Occipital lobe (tissue), 1 donor: ENCODE measurements at regions not wholly inside any gene's neighbourhood (a gene's known extent, or its start where the extent isn't known, plus 50 kb on each side); places are given as distances from the start of the nearest gene placed in this dataset.

ENCODE experiments used
- DNase-seq: peaks from one replicate; lab custom pipeline; 2025; lab: John Stamatoyannopoulos, UW

DNA sequence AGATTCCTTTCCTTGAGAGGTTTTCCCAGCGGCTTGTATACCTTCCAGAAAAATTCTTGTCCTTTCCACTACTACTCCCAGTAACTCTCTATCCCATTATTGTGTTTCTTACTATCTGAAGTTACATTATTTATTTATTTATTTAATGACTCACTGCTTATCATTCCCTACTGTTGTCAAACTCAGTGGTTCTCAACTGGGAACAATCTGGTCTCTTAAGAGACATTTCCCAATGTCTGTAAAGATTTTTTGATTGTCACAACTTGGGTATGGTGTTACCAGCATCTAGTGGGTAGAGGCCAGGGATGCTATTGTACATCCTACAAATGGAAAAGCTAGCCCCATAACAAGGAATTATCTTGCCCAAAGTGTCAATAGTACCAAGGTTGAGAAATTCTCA, 771.5 kb upstream of the ADGRL2 start:
- no peak for DNase-seq

DNA sequence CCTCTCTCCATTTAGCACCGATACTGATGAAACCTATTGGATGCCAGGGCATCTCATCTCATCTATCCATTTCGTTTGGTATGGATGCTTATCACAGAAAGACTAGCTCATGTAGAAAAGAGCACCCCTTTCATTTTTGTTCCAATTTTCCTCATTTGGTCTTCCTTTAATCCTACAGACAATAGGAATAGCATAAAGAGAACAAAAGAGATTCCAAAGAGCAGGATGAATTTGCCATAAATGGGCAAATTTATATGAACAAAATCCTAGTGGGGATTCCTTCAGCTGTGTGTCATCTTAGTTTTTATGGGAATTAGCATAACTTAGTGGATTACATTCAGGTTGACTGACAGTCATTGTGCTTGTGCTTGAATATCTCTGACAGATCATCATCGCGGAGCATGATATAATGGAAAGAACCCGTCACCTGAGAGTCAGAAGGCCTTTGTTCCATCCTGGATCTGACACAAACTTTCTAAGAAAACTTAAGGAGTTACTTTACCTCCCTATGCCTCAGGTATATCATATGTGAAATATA, 777.5 kb upstream of the ADGRL2 start:
- DNase-seq: no peak

DNA sequence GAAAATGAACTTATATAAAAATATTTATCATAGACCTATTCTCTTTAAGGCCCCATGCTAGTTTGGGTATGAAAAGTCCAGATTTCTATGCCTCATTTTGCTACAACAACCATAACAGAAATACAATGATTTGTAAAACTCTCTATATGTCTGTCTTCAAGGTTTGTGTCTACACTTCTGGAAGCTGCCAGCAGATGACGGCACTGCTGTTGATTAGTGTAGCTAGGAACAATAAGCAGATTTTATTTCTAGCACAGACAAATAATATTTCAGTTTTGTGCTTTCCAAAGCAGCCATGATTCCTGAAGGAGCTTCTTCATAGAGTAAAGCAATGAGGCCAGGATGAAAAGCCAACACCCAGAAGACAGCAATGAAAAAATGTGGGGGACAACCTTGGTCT, 779.6 kb upstream of the ADGRL2 start:
- no peak for DNase-seq

DNA sequence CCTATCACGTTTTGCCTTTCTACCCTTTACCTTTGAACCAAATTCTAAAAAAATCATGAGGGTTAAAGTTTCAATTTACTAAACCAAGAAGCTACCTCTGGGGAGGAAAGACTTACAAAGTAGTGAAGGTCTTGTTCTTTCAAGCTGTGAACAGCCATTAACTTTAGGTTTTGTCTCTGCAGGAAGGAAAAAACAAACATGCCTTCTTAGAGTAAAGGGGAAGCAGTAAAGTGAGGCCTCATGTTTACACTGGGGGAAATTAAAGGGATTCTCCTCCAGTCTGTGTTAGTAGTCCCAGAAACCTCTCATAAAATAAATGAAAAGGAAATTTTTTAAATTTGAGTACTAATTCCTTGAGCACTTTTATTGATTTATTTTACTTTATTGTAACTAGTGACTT, 780.2 kb upstream of the ADGRL2 start:
- DNase-seq: no peak

DNA sequence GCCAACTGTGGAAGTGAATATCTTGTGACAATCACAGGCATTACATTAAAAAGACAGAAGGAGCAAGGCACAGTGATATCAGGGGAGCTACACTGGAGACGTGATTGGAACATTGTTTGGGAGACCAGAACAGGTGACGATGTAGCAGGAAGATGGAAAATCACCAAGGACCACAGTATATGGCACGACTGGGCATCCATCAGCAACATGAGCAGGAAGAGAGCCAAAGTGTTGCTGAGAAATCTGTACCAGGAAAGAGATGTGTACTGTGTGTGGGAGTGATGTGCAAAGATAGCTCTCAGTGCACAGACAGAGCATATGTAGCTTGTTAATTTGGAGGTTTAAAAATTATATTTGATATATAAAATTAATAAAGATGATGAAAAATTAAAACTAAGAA, 790.6 kb upstream of the ADGRL2 start:
- no peak for DNase-seq

DNA sequence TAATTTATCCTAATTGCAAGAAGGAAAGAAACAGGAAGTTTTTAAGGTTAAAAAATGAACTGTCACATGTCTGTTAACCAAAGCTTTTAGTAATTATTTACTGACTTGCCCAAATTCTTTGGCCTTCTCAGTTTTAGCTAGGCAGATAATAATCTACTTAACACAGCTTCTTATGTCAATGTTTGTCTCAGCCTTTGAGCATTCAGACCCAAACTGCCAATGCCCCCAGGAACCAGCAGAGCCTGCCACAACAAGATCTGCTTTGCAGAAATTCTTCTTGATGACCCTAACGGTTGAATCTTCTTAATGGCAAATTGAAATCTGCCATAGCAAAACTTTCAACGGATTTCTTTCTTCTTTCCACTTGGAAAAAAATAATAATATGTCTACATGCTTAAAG, 792.4 kb upstream of the ADGRL2 start:
- DNase-seq: no peak

DNA sequence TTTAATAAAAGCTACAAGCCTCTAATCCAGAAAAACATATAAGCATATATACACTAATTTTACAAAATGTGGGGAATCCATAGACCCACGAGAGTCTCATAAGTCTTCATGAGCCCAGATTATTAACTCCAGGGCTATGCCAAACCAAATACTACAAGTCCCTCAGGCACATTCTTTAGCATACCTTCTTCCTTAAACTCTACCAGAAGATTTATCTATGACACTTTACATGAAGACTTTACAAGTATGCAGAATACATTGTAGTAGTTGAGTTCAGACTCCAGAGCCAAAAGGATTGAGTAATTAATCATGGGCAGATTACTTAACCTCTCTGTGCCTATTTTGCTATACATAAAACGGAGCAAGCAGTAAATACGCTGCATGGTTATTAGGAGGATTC, 793.7 kb upstream of the ADGRL2 start:
- no peak for DNase-seq

DNA sequence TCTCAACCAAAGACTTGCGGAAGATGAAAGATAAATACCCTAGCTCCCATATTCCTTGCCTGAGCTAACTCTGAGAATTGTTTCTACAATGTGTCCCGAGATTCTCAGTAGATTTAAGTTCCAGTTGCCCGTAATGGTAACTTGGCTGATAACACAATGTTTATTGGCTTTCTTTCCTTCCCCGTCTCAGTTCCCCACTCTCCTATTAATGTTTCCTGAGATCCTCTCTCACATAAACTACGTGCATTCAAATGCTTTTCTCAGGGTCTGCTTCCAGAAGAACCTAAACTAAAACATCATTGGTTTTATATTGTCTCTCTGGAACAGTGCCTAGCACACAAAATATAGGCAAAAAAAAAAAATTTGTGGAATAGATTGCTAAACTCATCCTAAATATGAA, 794.2 kb upstream of the ADGRL2 start:
- DNase-seq: no peak

DNA sequence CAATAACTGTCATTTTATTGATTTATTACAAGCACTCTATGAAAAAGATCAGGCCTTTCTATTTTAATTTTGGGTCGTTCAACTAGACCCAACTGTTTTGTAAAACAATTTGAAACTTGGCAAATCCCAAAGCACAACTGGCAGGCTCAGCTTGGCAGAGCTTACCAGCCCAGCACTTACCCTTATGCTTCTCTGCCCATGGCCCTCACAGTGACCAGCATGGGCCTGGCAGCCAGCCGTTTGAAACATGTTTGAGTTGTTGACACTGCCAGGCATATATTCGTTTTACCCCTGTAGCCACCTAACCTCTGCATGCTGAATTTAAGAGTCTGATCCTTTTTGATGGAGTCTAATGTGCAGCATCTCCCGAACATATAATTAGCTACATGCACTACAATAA, 796.7 kb upstream of the ADGRL2 start:
- DNase-seq: no peak

DNA sequence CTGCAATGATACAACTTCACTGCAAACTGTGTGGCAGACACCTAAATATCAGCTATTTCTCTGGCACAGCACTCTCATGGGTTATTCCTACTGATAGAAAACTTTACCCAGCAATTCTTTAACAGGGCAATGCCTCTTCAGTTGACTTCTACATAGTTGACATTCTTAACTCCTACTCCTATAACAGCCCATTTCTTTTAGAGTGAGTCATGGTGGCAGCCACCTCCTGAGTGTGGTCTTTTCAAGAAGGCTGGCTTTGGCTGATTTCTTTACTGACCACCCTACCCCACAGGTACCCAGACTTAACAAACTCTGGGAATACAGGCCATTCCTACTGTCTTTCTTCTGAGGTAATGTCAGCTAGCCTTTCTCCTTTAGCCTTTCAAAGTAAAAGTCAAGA, 805.8 kb upstream of the ADGRL2 start:
- DNase-seq: no peak

DNA sequence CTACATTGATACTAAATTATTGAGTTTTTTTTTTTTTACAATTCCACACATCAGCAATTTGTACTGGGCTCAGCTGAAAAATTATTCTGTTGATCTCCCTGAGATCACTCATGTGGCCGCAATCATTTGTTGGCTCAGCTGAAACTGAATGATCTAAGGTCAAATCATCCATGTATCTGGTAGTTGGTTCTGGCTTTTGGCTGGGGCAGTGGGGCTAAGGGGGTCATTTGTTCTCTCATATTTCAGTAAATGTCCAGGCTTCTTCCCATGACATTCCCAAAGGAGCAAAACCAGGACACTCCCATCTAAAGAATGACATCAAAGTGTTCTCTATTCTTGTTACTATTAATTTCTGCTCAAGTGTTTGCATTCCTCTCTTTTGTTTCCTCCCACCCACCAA, 806.7 kb upstream of the ADGRL2 start:
- no peak for DNase-seq

DNA sequence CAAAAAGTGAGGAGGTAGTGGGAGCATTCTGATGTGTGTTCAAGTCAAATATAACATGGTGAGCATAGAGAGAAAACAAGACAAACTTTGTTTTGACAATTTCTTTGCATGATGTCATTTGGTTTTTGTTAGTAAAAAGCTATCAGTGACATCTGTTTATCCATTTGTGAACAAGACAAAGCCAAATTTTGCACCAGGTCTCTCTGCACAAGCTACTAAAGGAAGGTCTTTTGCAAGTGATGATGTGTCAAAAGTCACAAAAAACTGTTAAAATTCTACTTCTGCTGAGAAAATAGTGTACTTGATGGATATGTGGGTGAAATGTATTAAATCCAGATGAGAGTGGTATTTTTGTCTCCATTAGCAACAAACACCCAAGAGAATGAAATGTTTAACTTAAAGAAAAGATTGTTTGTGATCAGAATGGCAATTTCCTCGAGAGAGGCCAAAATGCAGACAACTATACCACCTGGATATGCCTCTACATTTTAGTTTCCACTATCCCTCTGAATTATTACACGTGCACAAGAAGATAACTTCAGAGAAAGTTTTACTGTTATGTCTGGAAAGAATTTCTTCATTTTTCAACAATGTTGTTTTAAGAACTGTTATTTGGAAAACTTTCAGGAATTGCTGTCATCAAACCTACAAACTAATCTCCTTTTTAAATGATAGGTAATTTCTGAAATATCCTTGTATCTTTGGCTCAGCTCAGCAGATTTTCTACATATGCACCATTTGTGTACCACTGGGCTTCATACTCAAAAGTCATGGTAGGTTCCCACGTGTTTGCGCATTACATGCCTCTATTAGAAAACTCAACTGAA, 807.4 kb upstream of the ADGRL2 start:
- DNase-seq: no peak

DNA sequence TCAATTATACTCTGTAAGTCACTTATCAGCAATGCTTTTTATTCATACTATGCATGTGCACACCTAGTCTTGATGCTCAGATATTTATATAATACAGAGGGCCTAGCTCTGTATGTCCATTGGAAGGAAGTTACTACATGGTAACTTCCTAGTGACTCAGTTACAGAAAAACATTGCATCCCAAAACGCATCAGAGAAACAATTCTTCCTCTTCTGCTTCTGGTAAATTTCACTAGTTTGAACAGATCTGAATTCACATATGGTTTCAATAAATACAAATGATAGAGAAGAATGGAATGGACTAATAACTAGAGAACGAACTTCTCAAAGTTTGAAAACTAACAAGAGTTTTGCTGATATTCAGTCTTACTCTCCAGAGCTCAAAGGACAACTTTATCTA, 811.3 kb upstream of the ADGRL2 start:
- DNase-seq: no peak

DNA sequence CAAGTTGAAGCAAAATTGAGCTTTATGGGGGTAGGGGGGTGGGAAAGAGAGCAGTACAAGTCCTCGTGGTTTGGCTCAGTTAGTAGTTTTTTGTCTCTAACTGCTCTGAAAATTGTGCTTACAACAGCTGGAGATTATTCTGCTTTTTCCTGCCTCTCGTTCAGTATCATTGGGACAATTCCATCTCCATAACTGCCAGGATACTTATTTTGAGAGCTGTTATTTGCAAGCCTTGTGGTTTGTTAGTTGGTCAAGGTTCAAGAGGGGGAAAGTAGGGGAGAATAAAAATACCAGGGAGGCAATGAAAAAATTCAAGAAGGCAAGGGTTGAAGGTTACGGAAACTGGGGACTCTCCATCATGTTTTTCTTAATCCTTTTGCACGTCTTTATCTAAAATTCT, 811.8 kb upstream of the ADGRL2 start:
- DNase-seq: no peak

DNA sequence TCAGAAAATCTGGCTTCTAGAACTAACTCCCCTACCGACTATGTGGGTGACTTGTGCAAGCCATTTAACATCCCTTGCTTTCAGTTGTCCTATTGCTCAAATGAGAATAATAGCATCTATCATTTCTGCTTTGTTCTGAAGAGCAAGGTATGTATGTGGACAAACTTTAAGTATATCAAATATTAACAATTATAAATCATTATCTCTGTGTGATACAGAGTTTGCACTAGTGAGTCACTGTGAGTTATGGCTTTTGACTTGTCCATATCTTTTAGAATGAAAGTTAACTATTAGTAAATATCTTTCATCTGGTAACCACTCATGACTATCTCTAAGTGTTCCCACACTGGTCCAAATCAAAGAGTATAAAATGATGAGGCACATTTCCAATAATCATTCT, 812.9 kb upstream of the ADGRL2 start:
- DNase-seq: no peak

DNA sequence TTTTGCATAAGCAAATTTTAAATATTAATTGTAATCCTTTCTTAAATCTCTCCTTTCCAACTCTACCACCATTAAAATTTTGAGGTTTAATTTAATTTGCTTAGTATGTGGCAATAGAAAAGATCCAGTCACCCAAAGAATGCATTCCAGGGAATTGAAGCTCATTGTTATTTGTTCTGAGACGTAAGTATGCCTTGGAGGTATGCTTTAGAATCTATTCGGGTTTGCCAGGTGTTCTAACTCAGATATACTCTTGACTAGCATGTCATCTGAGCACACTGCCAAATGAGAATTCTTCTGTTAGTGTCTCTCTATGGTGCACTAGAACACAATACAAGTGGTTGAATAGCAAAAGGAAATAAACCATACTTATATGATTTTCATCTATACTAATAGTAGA, 813.6 kb upstream of the ADGRL2 start:
- no peak for DNase-seq

DNA sequence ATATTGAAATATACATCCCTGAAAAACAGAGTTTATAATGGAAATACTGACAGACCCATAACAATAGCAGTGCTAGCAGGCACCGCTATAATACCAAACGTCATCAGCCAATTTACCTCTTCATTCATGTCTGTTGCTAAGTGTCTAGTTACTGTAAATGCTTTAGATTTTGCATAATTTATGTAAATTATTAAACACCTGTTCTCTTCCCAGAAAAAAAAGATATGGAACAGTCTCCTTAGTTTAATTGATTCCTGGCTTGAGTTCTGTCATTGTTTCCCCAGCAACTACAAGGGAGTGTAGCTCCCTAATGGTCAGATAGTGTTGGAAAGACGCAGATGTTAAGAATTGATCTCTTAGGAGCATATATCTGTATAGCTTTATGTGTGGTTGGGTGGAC, 817.9 kb upstream of the ADGRL2 start:
- DNase-seq: no peak

DNA sequence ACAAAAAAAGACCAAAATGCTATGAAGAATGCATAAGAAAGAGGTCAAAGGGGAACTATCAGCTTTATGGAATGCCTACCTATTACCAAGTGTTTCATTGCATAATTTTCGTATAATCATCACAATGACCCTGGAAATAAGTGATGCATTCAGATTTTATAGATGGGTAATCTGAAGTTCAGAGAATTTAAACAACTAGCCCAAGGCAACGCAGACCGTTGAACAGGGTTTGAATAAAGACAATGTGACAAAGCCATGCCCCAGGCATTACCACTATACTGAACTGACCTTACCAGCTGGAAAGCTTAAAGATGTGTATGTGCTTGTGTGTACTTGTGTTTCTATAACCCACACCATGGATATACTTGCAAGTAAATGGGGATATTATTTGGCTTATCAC, 827.6 kb upstream of the ADGRL2 start:
- DNase-seq: no peak

DNA sequence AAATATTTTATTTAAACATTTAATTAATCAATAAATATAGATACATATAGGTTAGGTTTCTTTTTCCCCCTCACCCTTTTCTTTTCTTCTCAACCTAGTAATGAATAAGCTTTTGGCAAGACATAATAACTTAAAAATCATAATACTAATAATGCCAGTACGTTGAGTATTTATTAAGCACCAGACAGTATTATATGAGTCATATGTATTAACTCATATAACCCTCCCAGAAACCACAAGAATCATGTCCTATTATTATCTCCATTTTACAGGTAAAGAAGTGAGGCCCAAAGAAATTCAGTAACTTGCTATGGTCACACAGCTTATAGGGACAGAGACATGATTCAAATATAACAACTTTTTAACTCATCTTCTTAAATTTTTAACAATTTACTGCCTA, 834.5 kb upstream of the ADGRL2 start:
- no peak for DNase-seq

DNA sequence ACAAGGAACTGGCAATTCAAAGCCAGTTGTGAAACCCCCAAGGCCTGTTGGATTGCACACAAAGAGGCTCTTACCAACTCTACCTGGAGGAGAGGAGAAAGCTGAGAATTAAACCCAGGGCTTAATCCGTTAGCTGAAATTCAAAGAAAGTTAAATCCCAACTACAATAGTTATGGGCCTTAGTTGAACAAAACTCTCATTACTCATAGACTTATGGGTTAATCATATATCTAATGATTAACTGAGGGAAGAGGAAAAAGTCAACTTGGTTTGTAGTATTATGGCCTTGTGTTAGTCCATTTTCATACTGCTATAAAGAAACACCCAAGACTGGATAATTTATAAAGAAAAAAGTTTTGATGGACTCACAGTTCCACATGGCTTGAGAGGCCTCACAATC, 838.2 kb upstream of the ADGRL2 start:
- DNase-seq: no peak

DNA sequence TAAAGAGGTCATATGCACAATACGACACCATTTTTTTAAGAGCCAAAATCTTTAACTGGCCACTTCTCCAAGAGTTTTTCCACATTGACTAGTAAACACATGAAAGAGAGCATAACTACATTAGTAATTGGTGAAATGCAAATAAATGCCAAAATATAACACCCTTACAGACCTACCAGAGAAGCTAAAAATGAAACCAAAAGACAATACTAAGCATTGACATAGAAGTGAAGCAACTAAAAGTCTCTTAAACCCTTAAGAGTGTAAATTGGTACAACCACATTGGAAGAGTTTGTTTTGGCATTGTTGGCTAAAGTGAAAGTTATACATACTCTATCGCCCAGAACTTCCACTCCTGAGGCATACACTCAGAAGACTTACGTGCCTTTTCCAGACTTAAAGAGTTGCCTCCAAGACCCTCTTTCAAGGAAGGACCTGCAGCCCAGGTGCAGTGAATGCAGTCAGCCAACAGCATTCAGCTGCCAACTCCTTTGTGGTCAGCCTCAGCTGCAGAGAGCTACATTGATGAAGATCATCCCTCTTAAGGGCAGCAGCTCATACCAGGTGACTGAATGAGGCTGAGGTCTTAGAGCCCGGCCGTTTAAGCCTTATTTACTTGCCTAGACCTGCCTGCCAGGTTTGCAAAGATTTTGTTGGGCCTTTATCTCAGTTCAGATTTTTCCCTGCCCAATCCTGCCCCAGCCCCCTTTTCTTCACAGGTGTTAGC, 839.1 kb upstream of the ADGRL2 start:
- no peak for DNase-seq

DNA sequence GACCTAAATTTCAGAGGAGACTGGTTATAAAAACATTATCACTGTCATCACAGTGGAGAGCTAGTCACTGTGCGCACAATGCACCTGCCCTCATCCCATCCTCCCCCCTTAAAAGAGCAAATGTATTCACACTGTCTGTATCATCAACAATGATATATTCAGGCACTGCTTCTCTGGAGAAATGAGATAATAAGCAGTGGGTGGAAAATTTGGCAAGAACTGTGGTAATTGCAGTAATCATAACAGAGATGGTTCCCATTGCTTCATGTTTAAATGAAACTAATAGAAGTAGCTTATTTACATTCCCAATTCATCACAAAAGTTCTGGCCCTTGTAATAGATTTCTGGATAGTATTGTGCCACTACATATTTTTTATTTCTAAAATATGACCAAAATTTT, 867.4 kb upstream of the ADGRL2 start:
- no peak for DNase-seq

DNA sequence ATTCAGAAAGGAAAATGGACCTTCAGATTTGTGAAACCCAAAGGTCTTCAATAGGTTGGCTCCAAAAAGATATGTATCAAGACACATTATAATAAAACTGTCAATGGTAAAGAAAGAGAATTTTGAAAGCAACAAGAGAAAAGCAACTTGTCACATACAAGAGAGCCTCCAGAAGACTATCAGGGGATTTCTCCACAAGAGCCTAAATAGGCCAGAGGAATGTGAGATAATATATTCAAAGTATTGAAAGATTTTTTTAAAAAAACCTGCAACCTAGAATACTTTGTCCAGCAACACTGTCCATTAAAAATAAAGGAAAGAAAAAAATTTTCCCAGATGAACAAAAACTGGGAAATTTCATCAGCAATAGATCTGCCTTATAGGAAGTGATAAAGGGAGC, 869.6 kb upstream of the ADGRL2 start:
- no peak for DNase-seq
